H9 (cell line): ENCODE measurements at regions not wholly inside any gene's neighbourhood (a gene's known extent, or its start where the extent isn't known, plus 50 kb on each side); places are given as distances from the start of the nearest gene placed in this dataset.

ENCODE experiments used
- DNase-seq: peaks from one replicate; pipeline ENCODE4 v3.0.0-alpha.2; 2017
- H2AFZ ChIP-seq: one replicate; pipeline ENCODE4 v1.6.1; 2013; ENCODE audit warnings: mild to moderate bottlenecking, low read length, control low read depth, moderate library complexity
- H2AK5ac ChIP-seq: 2 replicates; pipeline ENCODE4 v1.6.1; 2013; ENCODE audit warnings: low read length, control low read depth, mixed read lengths; ENCODE audit not compliant: insufficient read length
- H2BK120ac ChIP-seq: one replicate; pipeline ENCODE4 v1.6.1; 2013; ENCODE audit warnings: low read depth, mild to moderate bottlenecking, low read length, control low read depth, inconsistent platforms; ENCODE audit not compliant: poor library complexity, severe bottlenecking
- H2BK12ac ChIP-seq: 2 replicates; pipeline ENCODE4 v1.6.1; 2013; ENCODE audit warnings: low read length, control low read depth, mixed read lengths, low read depth; ENCODE audit not compliant: insufficient read length
- H2BK15ac ChIP-seq: 2 replicates; pipeline ENCODE4 v1.6.1; 2013; ENCODE audit warnings: low read depth, low read length, control low read depth
- H2BK20ac ChIP-seq: one replicate; pipeline ENCODE4 v1.6.1; 2013; ENCODE audit warnings: low read depth, mild to moderate bottlenecking, low read length, control low read depth, inconsistent platforms; ENCODE audit not compliant: poor library complexity, severe bottlenecking
- H2BK5ac ChIP-seq: 2 replicates; pipeline ENCODE4 v1.6.1; 2013; ENCODE audit warnings: low read length, control low read depth, mixed read lengths; ENCODE audit not compliant: insufficient read length
- H3K14ac ChIP-seq: 2 replicates; pipeline ENCODE4 v1.6.1; 2013; ENCODE audit warnings: low read length, control low read depth; ENCODE audit not compliant: insufficient read depth
- H3K18ac ChIP-seq: 2 replicates; pipeline ENCODE4 v1.6.1; 2013; ENCODE audit warnings: low read depth, mild to moderate bottlenecking, mixed read lengths, low read length, control low read depth; ENCODE audit not compliant: insufficient read length
- H3K23ac ChIP-seq: 2 replicates; pipeline ENCODE4 v1.6.1; 2013; ENCODE audit warnings: low read length, control low read depth, mixed read lengths, low read depth; ENCODE audit not compliant: insufficient read length
- H3K23me2 ChIP-seq: 2 replicates; pipeline ENCODE4 v1.6.1; 2013; ENCODE audit warnings: low read depth, mild to moderate bottlenecking, mixed read lengths, low read length, control low read depth; ENCODE audit not compliant: insufficient read length, poor library complexity, severe bottlenecking
- H3K27ac ChIP-seq: 2 replicates; pipeline ENCODE4 v1.5.1; 2013; ENCODE audit warnings: low read length, control low read depth, mixed read lengths, low read depth; ENCODE audit not compliant: insufficient read length
- H3K27me3 ChIP-seq: 2 replicates; pipeline ENCODE4 v1.6.1; 2013; ENCODE audit warnings: low read length, control low read depth, inconsistent platforms; ENCODE audit not compliant: insufficient read depth
- H3K4ac ChIP-seq: 2 replicates; pipeline ENCODE4 v1.6.1; 2013; ENCODE audit warnings: low read depth, mild to moderate bottlenecking, control low read depth, inconsistent platforms, low read length, moderate library complexity
- H3K4me1 ChIP-seq: 2 replicates; pipeline ENCODE4 v1.6.1; 2013; ENCODE audit warnings: low read length, control low read depth, inconsistent platforms; ENCODE audit not compliant: insufficient read depth
- H3K4me2 ChIP-seq: 2 replicates; pipeline ENCODE4 v1.6.1; 2013; ENCODE audit warnings: low read length, control low read depth, mixed read lengths; ENCODE audit not compliant: insufficient read length, insufficient read depth
- H3K56ac ChIP-seq: 2 replicates; pipeline ENCODE4 v1.6.1; 2013; ENCODE audit warnings: low read depth, mild to moderate bottlenecking, mixed read lengths, low read length, control low read depth; ENCODE audit not compliant: insufficient read length
- H3K79me1 ChIP-seq: 2 replicates; pipeline ENCODE4 v1.6.1; 2013; ENCODE audit warnings: low read depth, mild to moderate bottlenecking, moderate library complexity, low read length, control low read depth, inconsistent platforms; ENCODE audit not compliant: insufficient read depth, poor library complexity, severe bottlenecking
- H3K79me2 ChIP-seq: 2 replicates; pipeline ENCODE4 v1.6.1; 2013; ENCODE audit warnings: low read length, control low read depth, inconsistent platforms; ENCODE audit not compliant: insufficient read depth
- H3K9ac ChIP-seq: 2 replicates; pipeline ENCODE4 v1.6.1; 2013; ENCODE audit warnings: low read length, control low read depth, mixed read lengths; ENCODE audit not compliant: insufficient read length; ENCODE audit errors: extremely low read depth
- H3K9me3 ChIP-seq: one replicate; pipeline ENCODE4 v1.6.1; 2013; ENCODE audit warnings: low read depth, low read length, inconsistent platforms; ENCODE audit not compliant: control insufficient read depth
- H3T11ph ChIP-seq: one replicate; pipeline ENCODE4 v1.6.1; 2013; ENCODE audit warnings: mild to moderate bottlenecking, low read length, control low read depth, inconsistent platforms
- H4K20me1 ChIP-seq: one replicate; pipeline ENCODE4 v1.6.1; 2013; ENCODE audit not compliant: control insufficient read depth, insufficient read length, insufficient read depth
- H4K5ac ChIP-seq: 2 replicates; pipeline ENCODE4 v1.6.1; 2013; ENCODE audit warnings: low read depth, mild to moderate bottlenecking, mixed read lengths, low read length, control low read depth; ENCODE audit not compliant: insufficient read length
- H4K8ac ChIP-seq: replicated peaks from 2 replicates; pipeline ENCODE4 v1.6.1; 2013; ENCODE audit warnings: low read length, control low read depth, mixed read lengths, low read depth; ENCODE audit not compliant: insufficient read length
- H4K91ac ChIP-seq: 2 replicates; pipeline ENCODE4 v1.6.1; 2013; ENCODE audit warnings: low read depth, mild to moderate bottlenecking, moderate library complexity, mixed read lengths, low read length, control low read depth; ENCODE audit not compliant: insufficient read length
- H3K27ac Mint-ChIP-seq, 3 experiments: 2 replicates in 2 of 3; 3 replicates in 1 of 3; pipeline ENCODE4 v1.8.0; 2020 to 2021; ENCODE audit warnings: mixed read lengths in 3 of 3, mild to moderate bottlenecking in 1 of 3, moderate library complexity in 1 of 3
- H3K27me3 Mint-ChIP-seq: 2 replicates; pipeline ENCODE4 v1.8.0; 2021; ENCODE audit warnings: low read depth, mild to moderate bottlenecking, moderate library complexity, mixed read lengths
- H3K36me3 Mint-ChIP-seq, 3 experiments: 2 replicates in 2 of 3; 3 replicates in 1 of 3; pipeline ENCODE4 v1.8.0; 2020 to 2021; ENCODE audit warnings: low read depth in 3 of 3, mixed read lengths in 3 of 3; ENCODE audit not compliant: insufficient read depth in 1 of 3
- H3K4me1 Mint-ChIP-seq, 2 experiments: 2 replicates each; pipeline ENCODE4 v1.8.0; 2020; ENCODE audit warnings: mixed read lengths in 2 of 2
- H3K4me3 Mint-ChIP-seq, 2 experiments: 2 replicates in 1 of 2; 3 replicates in 1 of 2; pipeline ENCODE4 v1.8.0; 2020 to 2021; ENCODE audit warnings: mild to moderate bottlenecking in 2 of 2, mixed read lengths in 2 of 2, moderate library complexity in 1 of 2
- H3K9me3 Mint-ChIP-seq, 2 experiments: 2 replicates in 1 of 2; 3 replicates in 1 of 2; pipeline ENCODE4 v1.8.0; 2020; ENCODE audit warnings: mild to moderate bottlenecking in 2 of 2, mixed read lengths in 2 of 2, moderate library complexity in 1 of 2
- CTCF ChIP-seq: fragments of 200-600 bp; sonication (generic); conservative IDR thresholded peaks from 3 replicates; pipeline ENCODE4 v1.8.0; 2021; ENCODE audit warnings: antibody characterized with exemption, mild to moderate bottlenecking
- WGBS: extraction: QIAGEN DNeasy Blood & Tissue Kit; methylation state at CpG from one replicate; pipeline ENCODE4 v1.1.7; 2013; ENCODE audit warnings: missing lambda C conversion rate, low lambda C conversion rate, mixed read lengths; ENCODE audit not compliant: insufficient read length; ENCODE audit errors: extremely low coverage; 5-methylcytosine and 5-hydroxymethylcytosine counted together

GRCh38 chr7:85882335-85882734, 695.5 kb upstream of the SEMA3D start:
- Histone ChIP-seq H3K79me2 (no peaks in the 10 kb centered on the region), H3K27me3 (no peaks in the 10 kb centered on the region), H4K91ac (no peak overlapping the region), H2BK20ac (no peak overlapping the region), H3K79me1 (no peaks in the 10 kb centered on the region), H2BK15ac (no peak overlapping the region), H2AK5ac (no peak overlapping the region), H4K5ac (no peak overlapping the region), H2BK12ac (no peak overlapping the region), H2BK120ac (no peak overlapping the region), H3K27ac (no peak overlapping the region), H3K9ac (no peak overlapping the region), H3K9me3 (no peaks in the 10 kb centered on the region), H3K23ac (no peak overlapping the region), H3K14ac (no peak overlapping the region), H2AFZ (no peak overlapping the region), H4K8ac (no peak overlapping the region), H3K4me2 (no peak overlapping the region), H4K20me1 (no peaks in the 10 kb centered on the region), H3K23me2 (no peaks in the 10 kb centered on the region), H3T11ph (no peak overlapping the region), H3K4ac (no peak overlapping the region), H3K4me1 (0 out of 2 replicates have a peak, but pooled peaks cover 3% of the 10 kb centered on the region), H3K18ac (no peak overlapping the region), H2BK5ac (no peak overlapping the region), H3K56ac (no peak overlapping the region)
- no peak overlapping the region for H3K27ac Mint-ChIP-seq
- no CpG with 5 or more reads among the region's 1 CpG for WGBS
- no peaks in the 10 kb centered on the region; a peak in 1 of 7 replicates for H3K36me3 Mint-ChIP-seq
- TF ChIP-seq CTCF = no peak
- no peak for DNase-seq
- H3K9me3 Mint-ChIP-seq = no peaks in the 10 kb centered on the region; a peak in 1 of 5 replicates
- no peak overlapping the region for H3K4me3 Mint-ChIP-seq
- no peaks in the 10 kb centered on the region for H3K27me3 Mint-ChIP-seq
- H3K4me1 Mint-ChIP-seq = peaks cover 10 to 14% of the 10 kb centered on the region in 2 experiments
